Mesothelial cell of epicardium (in vitro differentiated cells): ENCODE measurements at regions not wholly inside any gene's neighbourhood (a gene's known extent, or its start where the extent isn't known, plus 50 kb on each side); places are given as distances from the start of the nearest gene placed in this dataset.

Experiments used
- DNase-seq, 2 experiments: peaks; one replicate each; pipeline ENCODE4 v3.0.0; 2021; ENCODE audit warnings: low spot score in 2 of 2; ENCODE audit not compliant: unreplicated experiment in 2 of 2
- H3K27ac Mint-ChIP-seq: 2 replicates; pipeline ENCODE4 v1.8.0; 2021; ENCODE audit warnings: mixed read lengths
- H3K27me3 Mint-ChIP-seq: 2 replicates; pipeline ENCODE4 v1.8.0; 2021; ENCODE audit warnings: low read depth, mixed read lengths
- H3K36me3 Mint-ChIP-seq: 2 replicates; pipeline ENCODE4 v1.8.0; 2021; ENCODE audit warnings: mixed read lengths
- H3K4me1 Mint-ChIP-seq: 2 replicates; pipeline ENCODE4 v1.8.0; 2021; ENCODE audit warnings: mixed read lengths
- H3K4me3 Mint-ChIP-seq: 2 replicates; pipeline ENCODE4 v1.8.0; 2021; ENCODE audit warnings: mild to moderate bottlenecking, moderate library complexity, mixed read lengths
- H3K9me3 Mint-ChIP-seq: 2 replicates; pipeline ENCODE4 v1.8.0; 2021; ENCODE audit warnings: mixed read lengths
- CTCF ChIP-seq: fragments of 200-600 bp; sonication (generic); IDR thresholded peaks from one replicate; pipeline ENCODE4 v1.5.0; 2021; ENCODE audit warnings: antibody characterized with exemption; ENCODE audit not compliant: unreplicated experiment

GRCh38 chr2:67752199-67752598 lies 310.6 kb downstream of the C1D start:
- H3K27ac Mint-ChIP-seq: no peak overlapping the region
- H3K4me1 Mint-ChIP-seq: peaks cover 19% of the 10 kb centered on the region
- no peaks in the 10 kb centered on the region for H3K9me3 Mint-ChIP-seq
- no peak for DNase-seq
- no peak for TF ChIP-seq CTCF
- no peak overlapping the region for H3K4me3 Mint-ChIP-seq
- peaks cover 6% of the 10 kb centered on the region for H3K27me3 Mint-ChIP-seq
- H3K36me3 Mint-ChIP-seq: no peaks in the 10 kb centered on the region

- no peak for DNase-seq
- peaks cover 3% of the 10 kb centered on the region for H3K27me3 Mint-ChIP-seq
- H3K36me3 Mint-ChIP-seq: no peaks in the 10 kb centered on the region
- H3K4me3 Mint-ChIP-seq: no peak overlapping the region
- TF ChIP-seq CTCF: no peak
- peaks cover 21% of the 10 kb centered on the region for H3K4me1 Mint-ChIP-seq
- no peaks in the 10 kb centered on the region for H3K9me3 Mint-ChIP-seq
- H3K27ac Mint-ChIP-seq: no peak overlapping the region
Measured at GRCh38 chr2:67752969-67753368, 309.8 kb downstream of the C1D start.

- DNase-seq: no peak
- no peaks in the 10 kb centered on the region for H3K9me3 Mint-ChIP-seq
- H3K4me3 Mint-ChIP-seq: no peak overlapping the region
- no peaks in the 10 kb centered on the region for H3K36me3 Mint-ChIP-seq
- H3K4me1 Mint-ChIP-seq: peaks cover 20% of the 10 kb centered on the region
- TF ChIP-seq CTCF: no peak
- H3K27ac Mint-ChIP-seq: no peak overlapping the region
- H3K27me3 Mint-ChIP-seq: peaks cover 2% of the 10 kb centered on the region
Measured at GRCh38 chr2:67755156-67755882, 307.5 kb downstream of the C1D start.

- Mint-ChIP-seq H3K9me3 (peaks cover 3% of the 10 kb centered on the region), H3K4me3 (no peak overlapping the region), H3K36me3 (no peaks in the 10 kb centered on the region), H3K4me1 (peaks cover 17% of the 10 kb centered on the region), H3K27me3 (peaks cover 20% of the 10 kb centered on the region), H3K27ac (no peak overlapping the region)
- DNase-seq: no peak
- no peak for TF ChIP-seq CTCF
Measured at GRCh38 chr2:67760995-67761394, 301.8 kb downstream of the C1D start.

- Mint-ChIP-seq H3K4me3 (no peak overlapping the region), H3K27ac (no peak overlapping the region)
Measured at GRCh38 chr2:67771380-67771779, 291.4 kb downstream of the C1D start.

More at GRCh38 chr2:67771380-67771779, 291.4 kb downstream of the C1D start:
- H3K9me3 Mint-ChIP-seq: peaks cover 6% of the 10 kb centered on the region
- peaks cover 3% of the 10 kb centered on the region for H3K4me1 Mint-ChIP-seq
- H3K36me3 Mint-ChIP-seq: no peaks in the 10 kb centered on the region
- no peak for DNase-seq
- no peak for TF ChIP-seq CTCF
- peaks cover 18% of the 10 kb centered on the region for H3K27me3 Mint-ChIP-seq
